Upper lobe of right lung (tissue), 1 donor: ENCODE measurements at regions not wholly inside any gene's neighbourhood (a gene's known extent, or its start where the extent isn't known, plus 50 kb on each side); places are given as distances from the start of the nearest gene placed in this dataset.
"Not testable (repeated sequence)": the region's sequence is repeated elsewhere in the genome, so short reads cannot be mapped to it uniquely, and the experiment has no call there.

ENCODE experiments used
- ATAC-seq: fragments of 200-7000 bp; cut with Tn5 transposase; one replicate; pipeline ENCODE4 v1.9.1; 2020; ENCODE audit warnings: mild to moderate bottlenecking, moderate library complexity
- DNase-seq: peaks from one replicate; pipeline ENCODE4 v3.0.0-alpha.2; 2020
- H3K27ac ChIP-seq: fragments of 200-600 bp; one replicate; pipeline ENCODE4 v1.8.0; 2022
- H3K27me3 ChIP-seq: fragments of 200-600 bp; one replicate; pipeline ENCODE4 v1.8.0; 2022; ENCODE audit warnings: mild to moderate bottlenecking
- H3K36me3 ChIP-seq: fragments of 200-600 bp; one replicate; pipeline ENCODE4 v1.8.0; 2022
- H3K4me1 ChIP-seq: fragments of 200-600 bp; one replicate; pipeline ENCODE4 v1.8.0; 2022
- H3K4me3 ChIP-seq: fragments of 200-600 bp; one replicate; pipeline ENCODE4 v1.8.0; 2022; ENCODE audit warnings: mild to moderate bottlenecking
- H3K9me3 ChIP-seq: fragments of 200-600 bp; one replicate; pipeline ENCODE4 v1.8.0; 2022
- intact Hi-C: fragments of 100-400 bp; cut with DNase I; formaldehyde crosslinking; loops from one replicate; pipeline ENCODE4 v1.11.0; 2022
- TF ChIP-seq, protein P1 (sequence below): fragments of 200-600 bp; IDR thresholded peaks from one replicate; pipeline ENCODE4 v1.8.0; 2022; ENCODE audit warnings: antibody characterized with exemption
- donor health status: DM: no; HTN: yes; CAD: no; lungs with severe emphysema.

DNA sequence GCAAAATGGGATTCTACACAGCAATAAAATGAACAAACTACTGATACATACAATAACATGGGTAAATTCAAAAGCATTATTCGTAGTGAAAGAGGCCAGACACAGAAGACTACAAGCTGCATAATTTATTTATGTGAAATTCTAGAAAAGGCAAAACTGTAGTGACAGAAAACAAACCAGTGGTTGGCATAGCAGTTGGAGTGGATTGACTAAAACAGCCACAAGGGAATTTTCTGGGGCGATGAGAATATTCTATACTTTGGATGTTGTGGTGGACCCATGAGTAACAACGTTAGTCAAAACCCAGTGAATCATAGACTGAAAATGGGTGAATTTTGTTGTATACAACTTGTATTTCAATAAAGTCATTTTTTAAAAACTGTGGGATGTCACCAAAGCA lies 63.2 kb upstream of the RPL38 start:
- TF ChIP-seq, protein P1, sequence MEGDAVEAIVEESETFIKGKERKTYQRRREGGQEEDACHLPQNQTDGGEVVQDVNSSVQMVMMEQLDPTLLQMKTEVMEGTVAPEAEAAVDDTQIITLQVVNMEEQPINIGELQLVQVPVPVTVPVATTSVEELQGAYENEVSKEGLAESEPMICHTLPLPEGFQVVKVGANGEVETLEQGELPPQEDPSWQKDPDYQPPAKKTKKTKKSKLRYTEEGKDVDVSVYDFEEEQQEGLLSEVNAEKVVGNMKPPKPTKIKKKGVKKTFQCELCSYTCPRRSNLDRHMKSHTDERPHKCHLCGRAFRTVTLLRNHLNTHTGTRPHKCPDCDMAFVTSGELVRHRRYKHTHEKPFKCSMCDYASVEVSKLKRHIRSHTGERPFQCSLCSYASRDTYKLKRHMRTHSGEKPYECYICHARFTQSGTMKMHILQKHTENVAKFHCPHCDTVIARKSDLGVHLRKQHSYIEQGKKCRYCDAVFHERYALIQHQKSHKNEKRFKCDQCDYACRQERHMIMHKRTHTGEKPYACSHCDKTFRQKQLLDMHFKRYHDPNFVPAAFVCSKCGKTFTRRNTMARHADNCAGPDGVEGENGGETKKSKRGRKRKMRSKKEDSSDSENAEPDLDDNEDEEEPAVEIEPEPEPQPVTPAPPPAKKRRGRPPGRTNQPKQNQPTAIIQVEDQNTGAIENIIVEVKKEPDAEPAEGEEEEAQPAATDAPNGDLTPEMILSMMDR = no peak
- intact Hi-C loops = no loop called here

DNA sequence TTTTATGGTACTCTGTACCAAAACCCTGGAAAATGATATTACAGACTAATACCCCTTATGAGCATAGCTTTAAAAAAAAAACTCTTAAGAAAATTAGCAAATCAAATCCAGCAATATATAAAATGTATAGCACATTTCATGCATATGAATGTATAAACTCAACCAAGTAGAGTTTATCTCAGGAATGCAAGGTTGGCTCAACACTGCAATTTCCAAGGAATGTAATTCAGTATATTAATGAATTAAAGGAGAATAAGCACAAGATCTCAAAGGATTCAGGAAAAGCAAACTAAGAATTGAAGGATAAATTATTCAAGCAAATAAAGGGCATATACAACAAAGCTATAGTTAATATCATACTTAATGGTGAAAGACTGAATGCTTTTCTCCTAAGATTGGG lies 61.9 kb upstream of the RPL38 start:
- no peaks in the 10 kb centered on the region for H3K4me1 ChIP-seq
- H3K4me3 ChIP-seq = no peak overlapping the region
- H3K36me3 ChIP-seq = no peaks in the 10 kb centered on the region
- ATAC-seq (no peak), DNase-seq (no peak)
- intact Hi-C loops = no loop called here
- TF ChIP-seq, protein P1 = no peak
- H3K9me3 ChIP-seq = no peaks in the 10 kb centered on the region
- no peaks in the 10 kb centered on the region for H3K27me3 ChIP-seq
- no peak overlapping the region for H3K27ac ChIP-seq

More for the DNA sequence above, 63.2 kb upstream of the RPL38 start:
- Histone ChIP-seq H3K9me3 (no peaks in the 10 kb centered on the region), H3K4me1 (no peaks in the 10 kb centered on the region), H3K27me3 (peaks cover 6% of the 10 kb centered on the region), H3K27ac (no peak overlapping the region), H3K4me3 (no peak overlapping the region), H3K36me3 (no peaks in the 10 kb centered on the region)
- no peak for DNase-seq
- ATAC-seq = no peak

DNA sequence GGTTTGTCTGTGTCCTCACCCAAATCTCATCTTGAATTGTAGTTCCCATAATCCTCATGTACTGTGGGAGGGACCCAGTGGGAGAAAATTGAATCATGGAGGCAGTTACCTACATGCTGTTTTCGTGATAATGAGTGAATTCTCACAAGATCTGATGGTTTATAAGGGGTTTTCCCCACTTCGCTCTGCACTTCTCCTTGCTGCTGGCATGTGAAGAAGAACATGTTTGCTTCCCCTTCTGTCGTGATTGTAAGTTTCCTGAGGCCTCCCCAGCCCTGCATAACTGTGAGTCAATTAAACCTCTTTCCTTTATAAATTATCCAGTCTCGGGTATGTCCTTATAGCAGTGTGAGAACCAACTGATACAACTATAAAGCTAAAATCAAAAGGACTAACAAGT lies 60.2 kb upstream of the RPL38 start:
- DNase-seq, H3K36me3 ChIP-seq, H3K9me3 ChIP-seq, H3K4me1 ChIP-seq, intact Hi-C loops, H3K27me3 ChIP-seq, H3K4me3 ChIP-seq, H3K27ac ChIP-seq, ATAC-seq: not testable (repeated sequence)

GRCh38 chr17:74145756-74146155 lies 57.7 kb upstream of the RPL38 start:
- DNase-seq = no peak
- intact Hi-C loops = no loop called here

DNA sequence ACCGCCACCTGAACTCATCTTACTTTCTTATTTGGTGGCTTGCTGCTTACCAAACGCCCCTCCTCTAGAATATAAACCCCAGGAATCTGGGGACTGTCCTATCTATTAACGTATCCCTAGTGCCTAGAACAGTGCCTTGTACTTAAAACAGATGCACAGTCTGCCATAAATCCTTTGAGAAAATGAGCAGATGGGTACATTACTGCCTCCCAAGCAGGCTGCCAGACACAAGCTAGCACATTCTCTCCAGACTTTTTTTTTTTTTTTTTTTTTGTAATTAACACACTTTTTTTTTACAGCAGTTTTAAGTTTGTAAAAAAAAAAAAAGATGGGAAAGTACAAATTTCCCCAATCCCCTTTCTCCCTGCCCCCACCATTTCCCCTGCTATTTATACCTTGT lies 57.3 kb upstream of the RPL38 start:
- intact Hi-C loops = no loop called here
- no peak overlapping the region for H3K27ac ChIP-seq
- TF ChIP-seq, protein P1 = no peak
- H3K27me3 ChIP-seq = peaks cover 7% of the 10 kb centered on the region
- ATAC-seq = no peak
- DNase-seq = no peak
- H3K4me1 ChIP-seq = no peaks in the 10 kb centered on the region
- H3K9me3 ChIP-seq = no peaks in the 10 kb centered on the region
- no peak overlapping the region for H3K4me3 ChIP-seq
- no peaks in the 10 kb centered on the region for H3K36me3 ChIP-seq

More at GRCh38 chr17:74145756-74146155, 57.7 kb upstream of the RPL38 start:
- TF ChIP-seq, protein P1 = no peak
- Histone ChIP-seq H3K27ac (no peak overlapping the region), H3K27me3 (peaks cover 7% of the 10 kb centered on the region), H3K9me3 (no peaks in the 10 kb centered on the region), H3K36me3 (no peaks in the 10 kb centered on the region), H3K4me3 (no peak overlapping the region), H3K4me1 (no peaks in the 10 kb centered on the region)
- no peak for ATAC-seq

DNA sequence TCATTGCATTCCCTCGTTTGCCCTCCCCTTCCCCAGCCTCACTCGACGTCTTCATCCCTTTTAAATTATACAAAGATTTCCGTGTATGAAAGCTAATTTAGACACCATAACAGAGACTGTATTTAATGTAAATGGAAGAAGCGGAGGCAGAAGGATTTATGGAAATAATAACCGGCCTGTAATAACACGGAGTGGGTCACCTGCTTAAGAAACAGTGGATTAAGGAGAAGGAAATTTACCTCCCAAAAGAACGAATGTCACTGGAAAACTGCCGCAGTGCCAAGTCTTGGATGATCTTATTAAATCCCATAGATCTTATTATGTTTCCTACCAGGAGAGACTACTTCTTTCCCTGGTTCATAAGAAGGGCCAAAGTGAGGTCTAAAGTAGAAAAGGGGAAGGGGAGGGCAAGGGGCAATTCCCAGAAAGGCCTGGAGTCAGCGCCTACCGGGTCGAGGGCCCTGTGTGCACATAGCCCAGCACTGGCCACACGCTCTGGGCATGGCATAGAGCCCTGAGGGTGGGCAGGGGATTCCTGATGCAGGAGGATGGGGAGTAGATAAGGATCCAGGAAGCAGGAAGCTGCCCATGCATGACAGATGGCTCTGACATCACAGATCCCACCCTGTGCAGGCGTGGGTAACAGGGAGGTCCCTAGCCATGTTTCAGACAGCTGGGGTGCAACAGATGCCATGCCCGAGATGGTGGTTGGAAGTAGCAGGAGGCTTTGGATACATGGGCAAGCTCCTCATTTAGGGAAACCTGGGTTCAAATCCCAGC lies 56.2 kb upstream of the RPL38 start:
- no peaks in the 10 kb centered on the region for H3K36me3 ChIP-seq
- ATAC-seq = no peak
- intact Hi-C loops = no loop called here
- no peak for DNase-seq
- TF ChIP-seq, protein P1 = no peak
- no peak overlapping the region for H3K4me3 ChIP-seq
- H3K27ac ChIP-seq = no peak overlapping the region
- peaks cover 7% of the 10 kb centered on the region for H3K27me3 ChIP-seq
- no peaks in the 10 kb centered on the region for H3K9me3 ChIP-seq
- H3K4me1 ChIP-seq = no peaks in the 10 kb centered on the region
